Liver (tissue), 8 donors: ENCODE measurements at regions not wholly inside any gene's neighbourhood (a gene's known extent, or its start where the extent isn't known, plus 50 kb on each side); places are given as distances from the start of the nearest gene placed in this dataset.

Experiments used
- DNase-seq: peaks from one replicate; pipeline ENCODE4 v3.0.0-alpha.2; 2017; ENCODE audit warnings: low spot score
- H3K27ac ChIP-seq, 2 donors: one replicate each; pipeline ENCODE4 v1.7.0; 2013; ENCODE audit warnings: inconsistent platforms in 2 of 2, low read length in 2 of 2, control low read depth in 1 of 2, low read depth in 1 of 2, mild to moderate bottlenecking in 1 of 2
- H3K27me3 ChIP-seq, 4 donors: one replicate each; pipeline versions ENCODE4 v1.6.1 to v1.7.0; 2013; ENCODE audit warnings: low read length in 3 of 4, inconsistent platforms in 1 of 4, mild to moderate bottlenecking in 1 of 4, moderate library complexity in 1 of 4; ENCODE audit not compliant: control insufficient read depth in 4 of 4, insufficient read depth in 4 of 4
- H3K36me3 ChIP-seq, 4 donors: one replicate each; pipeline versions ENCODE4 v1.6.1 to v1.7.0; 2013; ENCODE audit warnings: low read length in 3 of 4, mild to moderate bottlenecking in 3 of 4, low read depth in 1 of 4, moderate library complexity in 1 of 4; ENCODE audit not compliant: control insufficient read depth in 4 of 4, insufficient read depth in 3 of 4
- H3K4me1 ChIP-seq, 4 donors: one replicate each; pipeline versions ENCODE4 v1.6.1 to v1.7.0; 2013; ENCODE audit warnings: low read length in 3 of 4, mild to moderate bottlenecking in 3 of 4, moderate library complexity in 1 of 4; ENCODE audit not compliant: control insufficient read depth in 4 of 4, insufficient read depth in 4 of 4
- H3K4me3 ChIP-seq, 3 donors: one replicate each; pipeline versions ENCODE4 v1.6.1 to v1.7.0; 2013; ENCODE audit warnings: low read length in 3 of 3, control low read depth in 1 of 3, low read depth in 1 of 3, mild to moderate bottlenecking in 1 of 3
- H3K9ac ChIP-seq, 2 donors: one replicate each; pipeline ENCODE4 v1.7.0; 2013; ENCODE audit warnings: low read length in 2 of 2, mild to moderate bottlenecking in 2 of 2, moderate library complexity in 2 of 2, control low read depth in 1 of 2, low read depth in 1 of 2
- H3K9me3 ChIP-seq, 4 donors: one replicate each; pipeline versions ENCODE4 v1.6.1 to v1.7.0; 2013; ENCODE audit warnings: low read length in 3 of 4; ENCODE audit not compliant: control insufficient read depth in 4 of 4
- ATF3 ChIP-seq: IDR thresholded peaks from 2 replicates; pipeline ENCODE4 v1.6.1; 2016; ENCODE audit warnings: antibody characterized with exemption
- CTCF ChIP-seq: fragments of 150-350 bp; IDR thresholded peaks from 2 replicates; pipeline ENCODE4 v1.5.1; 2017; ENCODE audit warnings: improper control_type of control experiment, low read depth, low read length; ENCODE audit not compliant: missing input control
- EGR1 ChIP-seq, 2 donors: IDR thresholded peaks; 2 replicates each; pipeline ENCODE4 v1.6.1; 2016 to 2018; ENCODE audit warnings: antibody characterized with exemption in 2 of 2, low read depth in 2 of 2
- FOXA2 ChIP-seq: IDR thresholded peaks from 2 replicates; pipeline ENCODE4 v1.6.1; 2016; ENCODE audit warnings: antibody characterized with exemption
- GABPA ChIP-seq, 2 donors: IDR thresholded peaks in 1 of 2; conservative IDR thresholded peaks in 1 of 2; 2 replicates each; pipeline ENCODE4 v1.6.1; 2016; ENCODE audit warnings: antibody characterized with exemption in 2 of 2, mild to moderate bottlenecking in 1 of 2, moderate library complexity in 1 of 2
- HNF4A ChIP-seq, 2 donors: conservative IDR thresholded peaks; 2 replicates each; pipeline ENCODE4 v1.6.1; 2016; ENCODE audit warnings: antibody characterized with exemption in 2 of 2, mild to moderate bottlenecking in 2 of 2
- HNF4G ChIP-seq: IDR thresholded peaks from 2 replicates; pipeline ENCODE4 v1.6.1; 2016; ENCODE audit warnings: antibody characterized with exemption
- JUND ChIP-seq, 2 donors: IDR thresholded peaks; 2 replicates each; pipeline ENCODE4 v1.6.1; 2016; ENCODE audit warnings: antibody characterized with exemption in 2 of 2
- NR2F2 ChIP-seq: IDR thresholded peaks from 2 replicates; pipeline ENCODE4 v1.6.1; 2016; ENCODE audit warnings: antibody characterized with exemption
- REST ChIP-seq: IDR thresholded peaks from 2 replicates; pipeline ENCODE4 v1.6.1; 2016; ENCODE audit warnings: antibody characterized with exemption, mild to moderate bottlenecking
- RXRA ChIP-seq, 2 donors: IDR thresholded peaks; 2 replicates each; pipeline ENCODE4 v1.6.1; 2017 to 2018; ENCODE audit warnings: antibody characterized with exemption in 2 of 2, mild to moderate bottlenecking in 1 of 2
- SP1 ChIP-seq: IDR thresholded peaks from 2 replicates; pipeline ENCODE4 v1.6.1; 2018; ENCODE audit warnings: antibody characterized with exemption, mild to moderate bottlenecking
- TAF1 ChIP-seq: conservative IDR thresholded peaks from 2 replicates; pipeline ENCODE4 v1.6.1; 2016; ENCODE audit warnings: antibody characterized with exemption, mild to moderate bottlenecking
- YY1 ChIP-seq: IDR thresholded peaks from 2 replicates; pipeline ENCODE4 v1.6.1; 2016; ENCODE audit warnings: antibody characterized with exemption, mild to moderate bottlenecking
- WGBS: extraction: QIAGEN DNeasy Blood & Tissue Kit; methylation state at CpG from one replicate; pipeline ENCODE4 v1.1.7; 2013; 5-methylcytosine and 5-hydroxymethylcytosine counted together
- donor health status: healthy.
- donor health status: healthy.
- donor health status: healthy.
- donor health status: healthy.
- donor health status: healthy.

GRCh38 chr11:90798769-90799168 lies 575.9 kb upstream of the CHORDC1 start:
- Histone ChIP-seq H3K36me3 (no peaks in the 10 kb centered on the region), H3K9ac (no peak overlapping the region), H3K9me3 (no peaks in the 10 kb centered on the region), H3K4me1 (no peaks in the 10 kb centered on the region), H3K27me3 (no peaks in the 10 kb centered on the region), H3K27ac (no peak overlapping the region), H3K4me3 (no peak overlapping the region)
- no peak for TF ChIP-seq ATF3
- TF ChIP-seq JUND (IDR thresholded peaks at IDR 0.05): no peak
- no peak for TF ChIP-seq REST
- TF ChIP-seq RXRA (IDR thresholded peaks at IDR 0.05): no peak
- no peak for TF ChIP-seq CTCF
- TF ChIP-seq GABPA (IDR thresholded peaks at IDR 0.05 in 1 of 2, conservative IDR thresholded peaks at IDR 0.05 in 1 of 2): no peak
- TF ChIP-seq HNF4A (conservative IDR thresholded peaks at IDR 0.05): no peak
- TF ChIP-seq FOXA2: no peak
- TF ChIP-seq NR2F2: no peak
- TF ChIP-seq YY1: no peak
- WGBS: 78% methylated on average over 3 of the region's 3 CpGs
- DNase-seq: no peak

GRCh38 chr11:90795746-90796145 lies 572.9 kb upstream of the CHORDC1 start:
- H3K9me3 ChIP-seq: no peaks in the 10 kb centered on the region
- H3K9ac ChIP-seq: no peak overlapping the region
- 82% methylated on average over 4 of the region's 4 CpGs for WGBS
- DNase-seq: no peak
- H3K4me1 ChIP-seq: no peaks in the 10 kb centered on the region
- no peak overlapping the region for H3K4me3 ChIP-seq
- no peak overlapping the region for H3K27ac ChIP-seq
- TF ChIP-seq FOXA2 (no peak), TAF1 (no peak), REST (no peak), HNF4A (conservative IDR thresholded peaks at IDR 0.05) (no peak), GABPA (IDR thresholded peaks at IDR 0.05 in 1 of 2, conservative IDR thresholded peaks at IDR 0.05 in 1 of 2) (no peak), HNF4G (no peak), SP1 (no peak), JUND (IDR thresholded peaks at IDR 0.05) (no peak), YY1 (no peak), EGR1 (IDR thresholded peaks at IDR 0.05; ENCODE audit: low read depth in 2 of 2) (no peak)
- H3K36me3 ChIP-seq: no peaks in the 10 kb centered on the region
- H3K27me3 ChIP-seq: no peaks in the 10 kb centered on the region
